COLO829 (cell line): ENCODE measurements at regions not wholly inside any gene's neighbourhood (a gene's known extent, or its start where the extent isn't known, plus 50 kb on each side); places are given as distances from the start of the nearest gene placed in this dataset.

Source experiments
- DNase-seq: peaks from one replicate; pipeline ENCODE4 v3.0.0; 2012; ENCODE audit warnings: low spot score

- no peak for DNase-seq
These were observed 168.7 kb upstream of the ZNF32 start for GRCh38 chr10:43817368-43817767.

DNA sequence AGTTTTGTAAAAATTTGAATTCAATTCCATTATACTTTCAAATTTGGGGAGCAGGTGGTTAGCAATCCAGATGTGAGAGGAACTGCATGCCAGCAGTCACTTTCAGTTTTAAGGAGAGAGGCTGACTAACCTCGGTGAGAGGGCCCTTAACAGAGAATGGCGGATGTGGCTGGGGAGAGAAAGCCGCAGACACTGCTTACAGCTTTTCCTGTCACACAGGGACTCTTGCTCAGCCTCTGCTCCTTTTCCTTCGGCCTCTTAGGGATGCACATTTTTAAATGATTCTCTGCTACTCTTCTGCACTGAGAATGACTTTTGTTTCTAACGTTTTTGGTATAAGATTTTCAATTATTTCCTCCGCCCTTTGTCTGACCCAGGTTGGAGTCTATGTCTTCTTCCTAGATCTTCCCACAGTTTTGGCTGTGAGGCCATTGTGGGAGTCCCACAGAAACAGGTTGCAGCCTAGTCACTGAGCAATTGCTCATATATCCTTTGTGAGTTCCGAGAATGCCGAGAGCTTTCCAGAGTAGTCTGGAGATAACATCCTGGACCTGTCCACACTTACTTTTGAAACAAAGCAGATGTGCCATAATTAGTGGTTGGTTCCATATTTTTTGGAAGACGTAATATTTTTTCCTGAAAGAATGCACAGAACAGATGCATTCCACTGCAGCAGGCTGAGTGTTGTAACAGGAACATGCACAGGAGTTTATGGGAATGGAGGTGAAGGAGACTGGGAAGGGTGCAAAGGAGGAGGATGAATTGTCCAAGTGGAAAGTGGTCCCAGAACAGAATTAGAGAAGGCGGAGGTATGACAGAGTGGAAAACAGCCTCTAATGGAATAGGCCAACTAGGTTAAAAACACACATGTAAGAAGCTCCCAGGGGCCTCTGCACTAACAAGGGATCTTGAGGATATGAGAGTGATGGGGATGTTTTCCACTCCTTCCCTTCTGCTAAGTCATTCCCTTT is 168.0 kb upstream of the ZNF32 start:
- no peak for DNase-seq

- DNase-seq, result no peak
These were observed 166.7 kb upstream of the ZNF32 start for GRCh38 chr10:43815181-43815885.

- DNase-seq, result no peak
These were observed 166.0 kb upstream of the ZNF32 start for GRCh38 chr10:43814663-43815062.

- no peak for DNase-seq
These were observed 163.2 kb upstream of the ZNF32 start for GRCh38 chr10:43811871-43812270.

DNA sequence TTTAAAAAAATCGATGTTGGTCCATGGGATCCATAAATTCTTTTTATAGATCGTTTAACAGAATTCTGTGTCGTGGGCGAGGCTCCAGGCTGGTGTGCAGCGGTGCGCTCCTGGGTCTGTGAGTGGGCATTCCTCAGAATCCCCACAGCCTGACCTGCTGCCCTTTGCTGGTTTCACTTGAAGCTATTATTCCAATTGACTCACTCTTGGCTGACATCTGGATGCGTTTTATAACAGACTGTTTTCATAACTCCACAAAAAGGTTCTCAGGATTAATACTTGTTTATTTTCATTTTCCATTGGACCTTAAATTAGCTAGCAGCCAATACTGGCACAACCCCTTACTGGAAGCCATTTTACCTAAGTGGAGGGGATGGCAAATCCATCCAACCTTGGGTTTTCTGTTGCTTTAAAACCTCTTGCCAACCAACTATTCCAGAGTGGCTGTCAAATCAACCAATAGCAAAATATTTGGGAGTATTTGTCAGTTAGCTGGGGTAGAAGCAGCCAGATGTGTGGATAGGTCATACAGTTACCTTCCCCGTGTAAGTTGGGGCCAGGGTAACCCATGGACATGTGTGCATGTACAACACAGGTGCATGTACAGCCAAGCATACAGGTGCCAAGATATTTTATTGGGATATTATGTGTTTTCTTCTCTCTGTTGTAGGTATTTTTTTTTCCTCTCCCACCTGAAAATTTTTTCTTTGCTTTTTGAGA is 160.7 kb upstream of the ZNF32 start:
- no peak for DNase-seq

DNA sequence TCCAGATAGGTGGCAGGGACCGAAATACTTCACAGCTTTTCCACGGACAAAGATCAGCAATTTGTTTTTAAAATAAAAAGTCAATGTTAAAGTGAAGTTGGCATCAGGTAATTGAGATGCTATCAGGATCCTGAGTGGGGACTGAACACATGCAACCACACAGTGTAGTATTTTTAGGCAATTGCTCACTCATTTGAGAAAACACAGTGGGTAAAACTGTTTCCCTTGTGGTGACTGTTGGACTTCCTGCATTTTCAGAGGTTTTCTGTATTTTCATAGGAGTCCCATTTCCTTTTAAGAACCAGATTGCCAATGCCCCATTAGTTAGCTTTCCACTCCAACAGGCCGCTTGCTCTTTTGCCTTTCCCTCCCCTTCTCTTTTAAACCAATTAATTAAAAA is 159.5 kb upstream of the ZNF32 start:
- no peak for DNase-seq

DNA sequence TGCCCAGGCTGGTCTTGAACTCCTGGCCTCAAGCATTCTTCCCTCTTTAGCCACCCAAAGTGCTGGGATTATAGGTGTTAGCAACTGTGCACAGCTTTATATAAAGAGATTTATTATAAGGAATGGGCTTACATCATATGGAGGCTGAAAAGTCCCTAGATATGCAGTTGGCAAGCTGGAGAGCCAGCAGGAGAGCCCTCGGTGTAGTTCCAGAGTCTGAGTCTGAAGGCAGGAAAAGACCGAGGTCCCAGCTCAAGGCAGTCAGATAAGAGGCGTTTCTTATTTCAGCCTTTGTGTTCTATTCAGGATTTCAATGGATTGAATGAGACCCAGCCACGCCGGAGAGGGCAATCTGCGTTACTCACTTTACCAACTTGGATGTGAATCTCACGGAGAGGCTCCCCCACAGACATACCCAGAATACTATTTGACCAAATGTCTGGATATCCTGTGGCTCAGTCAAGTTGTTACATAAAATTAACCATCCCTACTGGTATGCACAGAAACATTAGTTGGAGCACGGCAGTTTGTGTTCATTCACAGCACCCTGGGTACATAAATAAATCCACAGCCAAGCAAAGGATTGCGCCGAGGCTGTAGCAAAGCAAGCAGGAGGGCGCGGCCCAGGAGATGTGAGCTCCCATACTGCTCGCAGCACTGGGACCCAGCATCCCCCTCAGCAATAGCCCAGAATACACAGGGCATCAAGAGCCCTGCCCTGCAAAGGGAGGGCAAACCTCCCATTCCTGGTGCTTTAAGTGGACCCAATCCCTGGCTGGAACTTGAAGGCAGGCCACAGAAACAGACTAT is 158.4 kb upstream of the ZNF32 start:
- DNase-seq, result no peak

DNA sequence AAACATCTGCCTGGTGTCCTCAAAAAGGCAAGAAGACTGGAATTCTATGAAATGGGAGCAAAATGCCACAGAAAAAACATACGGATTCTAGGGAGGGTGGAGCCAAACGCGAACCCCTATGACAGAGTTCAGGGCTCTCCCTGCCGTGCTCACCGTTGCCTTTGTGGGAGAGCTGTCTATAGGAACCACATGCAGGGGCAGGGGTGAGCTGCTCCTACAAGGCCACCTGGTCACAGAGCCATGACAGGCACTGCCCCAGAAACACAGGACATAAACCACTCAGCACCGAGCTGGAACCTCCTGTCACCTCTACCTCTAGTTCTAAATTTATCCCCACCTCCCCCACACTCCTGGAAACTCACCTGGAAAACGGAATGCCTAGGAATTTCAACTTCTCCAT is 155.1 kb upstream of the ZNF32 start:
- DNase-seq, result no peak

DNA sequence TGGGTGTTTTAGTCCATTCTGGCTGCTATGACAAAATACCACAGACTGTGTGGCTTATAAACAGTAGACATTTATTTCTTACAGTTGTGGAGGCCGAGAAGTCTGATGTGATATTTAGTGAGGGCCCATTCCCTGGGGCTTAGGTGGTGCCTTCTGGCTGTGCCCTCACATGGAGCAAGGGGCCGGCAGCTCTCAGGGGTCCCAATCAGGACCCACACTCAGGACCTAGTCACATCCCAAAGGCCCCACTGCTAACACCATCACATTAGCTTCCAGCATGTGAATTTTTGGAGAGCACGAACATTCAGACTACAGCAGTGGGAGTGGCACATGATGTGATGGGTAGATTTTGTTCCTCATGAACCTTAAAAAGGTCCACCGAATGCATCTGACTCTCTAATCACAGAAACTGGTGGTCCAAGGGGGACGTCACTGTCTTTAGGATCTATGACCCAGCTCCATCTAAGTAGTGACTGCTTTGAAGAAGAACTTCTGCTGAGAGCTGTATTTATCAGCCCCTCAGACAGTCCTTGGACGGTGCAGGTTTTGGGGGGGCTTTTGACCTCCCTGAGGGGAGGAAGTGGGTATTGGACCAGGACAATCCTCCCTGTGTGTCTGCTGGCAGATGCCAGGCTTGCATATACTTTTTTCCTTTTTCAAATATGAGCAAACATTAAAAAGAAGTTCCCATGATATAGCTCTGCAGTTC is 154.5 kb upstream of the ZNF32 start:
- no peak for DNase-seq

- no peak for DNase-seq
These were observed 152.9 kb upstream of the ZNF32 start for GRCh38 chr10:43801626-43802025.

DNA sequence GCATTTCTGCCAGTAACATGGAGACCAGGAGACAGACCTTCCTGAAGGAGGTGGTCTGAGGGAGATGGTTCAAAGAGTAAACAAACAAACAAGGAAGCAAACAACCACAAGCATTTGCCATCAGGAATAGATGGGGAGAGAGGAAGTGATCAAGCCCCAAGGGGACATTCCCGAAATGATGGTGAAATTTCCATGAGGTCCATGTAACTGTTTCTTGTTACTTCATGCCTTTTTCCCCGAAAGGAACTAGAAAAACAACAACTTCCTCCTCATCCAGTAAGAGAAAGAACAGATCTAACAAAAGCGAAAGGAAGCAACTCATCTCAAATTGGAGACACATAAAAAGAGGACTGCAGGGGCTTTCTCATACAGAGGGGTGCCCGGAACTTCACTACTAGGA is 152.5 kb upstream of the ZNF32 start:
- no peak for DNase-seq

- DNase-seq, result no peak
These were observed 148.1 kb upstream of the ZNF32 start for GRCh38 chr10:43796781-43797180.

- DNase-seq, result no peak
These were observed 147.0 kb upstream of the ZNF32 start for GRCh38 chr10:43795639-43796038.

GRCh38 chr10:43795093-43795492 is 146.4 kb upstream of the ZNF32 start:
- no peak for DNase-seq

- DNase-seq, result no peak
These were observed 145.6 kb upstream of the ZNF32 start for GRCh38 chr10:43794181-43794815.

- no peak for DNase-seq
These were observed 145.0 kb upstream of the ZNF32 start for GRCh38 chr10:43793704-43794103.

GRCh38 chr10:43790147-43790546 is 141.5 kb upstream of the ZNF32 start:
- DNase-seq, result no peak

GRCh38 chr10:43785252-43785651 is 136.6 kb upstream of the ZNF32 start:
- no peak for DNase-seq

GRCh38 chr10:43782814-43783213 is 134.1 kb upstream of the ZNF32 start:
- DNase-seq, result no peak
